Omental fat pad (tissue), 3 donors: ENCODE measurements at regions not wholly inside any gene's neighbourhood (a gene's known extent, or its start where the extent isn't known, plus 50 kb on each side); places are given as distances from the start of the nearest gene placed in this dataset.
"Not testable (repeated sequence)": the region's sequence is repeated elsewhere in the genome, so short reads cannot be mapped to it uniquely, and the experiment has no call there.

Experiments
- ATAC-seq: fragments of 150-250 bp; one replicate; pipeline ENCODE4 v1.9.1; 2016; ENCODE audit warnings: mild to moderate bottlenecking, moderate library complexity; ENCODE audit not compliant: low FRiP score
- DNase-seq: peaks from one replicate; pipeline ENCODE4 v3.0.0-alpha.2; 2019; ENCODE audit warnings: low spot score
- CTCF ChIP-seq, 3 donors: fragments of 450-650 bp; IDR thresholded peaks; one replicate each; pipeline ENCODE4 v1.5.1; 2016 to 2017; ENCODE audit warnings: antibody characterized with exemption in 3 of 3, mild to moderate bottlenecking in 3 of 3, moderate library complexity in 2 of 3

DNA sequence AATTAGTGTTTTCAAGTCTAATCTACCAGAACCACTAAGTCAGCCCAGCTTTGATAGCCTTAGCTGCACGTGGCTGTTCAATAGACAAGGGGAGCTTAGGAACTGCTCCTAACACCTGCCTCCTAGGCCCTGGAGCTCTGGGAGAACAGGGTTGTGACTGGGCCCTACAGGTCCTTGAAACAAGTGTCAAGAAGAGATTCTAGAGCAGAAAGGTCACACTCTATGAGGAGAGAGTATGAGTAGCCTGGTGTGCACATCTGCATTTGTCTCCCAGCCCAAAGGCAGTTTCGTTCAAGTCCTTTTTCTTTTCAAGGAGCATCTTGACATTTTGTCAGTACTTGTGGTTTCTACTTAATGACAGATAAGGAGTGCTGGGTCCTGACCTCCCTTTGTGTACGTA is 206.1 kb downstream of the PRELID2 start:
- no peak for TF ChIP-seq CTCF (IDR thresholded peaks at IDR 0.05)
- ATAC-seq (no peak), DNase-seq (no peak)

- no peak for TF ChIP-seq CTCF (IDR thresholded peaks at IDR 0.05)
- DNase-seq (no peak), ATAC-seq (no peak)
Observed at GRCh38 chr5:145628525-145628924, 206.6 kb downstream of the PRELID2 start.

DNA sequence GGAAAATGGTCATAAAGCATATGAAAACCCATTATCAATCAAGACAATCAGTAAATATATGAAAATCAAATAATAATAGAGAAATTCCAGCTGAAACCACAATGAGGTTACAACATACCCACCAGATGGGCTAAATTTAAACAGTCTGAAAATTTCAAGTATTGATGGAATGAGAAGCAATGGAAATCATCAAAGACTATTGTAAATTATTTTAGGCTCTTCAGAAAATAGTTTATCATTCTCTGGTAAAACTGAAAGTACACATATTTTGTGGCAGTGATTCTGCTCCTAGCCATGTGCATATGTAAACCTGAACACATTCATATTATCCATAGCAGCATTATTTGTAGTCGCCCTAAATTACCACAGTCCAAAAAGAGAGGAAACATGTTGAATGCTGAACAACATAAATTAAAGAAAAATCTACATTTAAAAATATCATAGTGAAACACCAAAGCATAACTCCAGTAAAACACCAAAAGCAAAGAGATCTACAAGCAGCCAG is 215.3 kb downstream of the PRELID2 start:
- no peak for TF ChIP-seq CTCF (IDR thresholded peaks at IDR 0.05)
- ATAC-seq, result no peak

GRCh38 chr5:145616739-145617138 is 218.4 kb downstream of the PRELID2 start:
- not testable (repeated sequence) for ATAC-seq, DNase-seq

More for the DNA sequence above, 215.3 kb downstream of the PRELID2 start:
- no peak for DNase-seq

GRCh38 chr5:145598983-145599382 is 236.2 kb downstream of the PRELID2 start:
- DNase-seq (no peak), ATAC-seq (no peak)
- TF ChIP-seq CTCF (IDR thresholded peaks at IDR 0.05), result no peak

GRCh38 chr5:145598184-145598583 is 237.0 kb downstream of the PRELID2 start:
- TF ChIP-seq CTCF (IDR thresholded peaks at IDR 0.05), result no peak
- no peak for ATAC-seq

DNA sequence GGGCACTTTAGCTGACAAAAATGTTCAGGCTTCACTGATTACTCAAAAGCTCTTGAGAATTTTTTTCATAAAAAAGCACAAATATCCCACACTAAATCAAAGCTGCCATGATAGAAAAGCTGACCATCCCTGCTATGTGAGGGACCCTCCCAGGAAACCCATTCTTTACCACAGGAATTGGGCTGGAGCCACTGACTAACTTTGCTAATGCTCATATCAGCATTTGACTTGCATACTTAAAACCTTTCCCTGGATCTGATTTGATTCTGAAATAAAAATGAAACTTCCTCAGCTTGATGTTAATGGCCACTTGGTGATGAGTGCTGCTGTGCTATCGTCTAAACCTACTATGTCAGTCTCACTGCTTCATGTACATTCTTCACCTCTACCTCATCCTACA is 243.6 kb downstream of the PRELID2 start:
- DNase-seq (no peak), ATAC-seq (no peak)

More at GRCh38 chr5:145598184-145598583, 237.0 kb downstream of the PRELID2 start:
- no peak for DNase-seq

More for the DNA sequence above, 243.6 kb downstream of the PRELID2 start:
- TF ChIP-seq CTCF (IDR thresholded peaks at IDR 0.05), result no peak
